Caco-2 (cell line): ENCODE measurements at regions not wholly inside any gene's neighbourhood (a gene's known extent, or its start where the extent isn't known, plus 50 kb on each side); places are given as distances from the start of the nearest gene placed in this dataset.

Experiments used
- BruUV-seq: library from RNA; stranded (reverse); fragments of 400-500 nt; replicated peaks from 2 replicates; lab custom pipeline; 2021; lab: Mats Ljungman, UMichigan
- CTCF ChIA-PET: fragments of 300-600 bp; sonication (Branson Sonifier 250); formaldehyde crosslinking; loops from one replicate; lab custom pipeline; 2022; ENCODE audit warnings: antibody characterized with exemption; lab: Charles Lee
- POLR2A ChIA-PET: fragments of 300-600 bp; sonication (Branson Sonifier 250); formaldehyde crosslinking; loops from one replicate; lab custom pipeline; 2022; ENCODE audit warnings: antibody characterized with exemption; lab: Charles Lee
- DNase-seq, 2 experiments: peaks; one replicate each; pipeline versions ENCODE4 v3.0.0 to v3.0.0-alpha.2; 2020 to 2022
- H3K27me3 ChIP-seq: replicated peaks from 2 replicates; pipeline ENCODE4 v1.6.0; 2011; ENCODE audit warnings: low read length; ENCODE audit not compliant: control insufficient read depth, insufficient read depth
- H3K36me3 ChIP-seq: 2 replicates; pipeline ENCODE4 v1.5.1; 2011; ENCODE audit warnings: low read length; ENCODE audit not compliant: control insufficient read depth, insufficient read depth
- H3K4me1 ChIP-seq: fragments of 250-450 bp; sonication (Bioruptor Pico); 2 replicates; pipeline ENCODE4 v1.5.1; 2020; ENCODE audit warnings: mild to moderate bottlenecking
- H3K4me3 ChIP-seq: 2 replicates; pipeline ENCODE4 v1.5.1; 2011; ENCODE audit warnings: low read depth, mild to moderate bottlenecking, control low read depth, low read length
- H3K9me3 ChIP-seq: fragments of 250-450 bp; sonication (Bioruptor Pico); 2 replicates; pipeline ENCODE4 v1.5.1; 2020; ENCODE audit warnings: mild to moderate bottlenecking, moderate library complexity
- H3K27ac Mint-ChIP-seq: one replicate; pipeline ENCODE4 v1.8.0; 2022; ENCODE audit warnings: mixed read lengths; ENCODE audit not compliant: unreplicated experiment
- H3K27me3 Mint-ChIP-seq: one replicate; pipeline ENCODE4 v1.8.0; 2022; ENCODE audit warnings: mixed read lengths; ENCODE audit not compliant: insufficient read depth, unreplicated experiment
- H3K36me3 Mint-ChIP-seq: one replicate; pipeline ENCODE4 v1.8.0; 2022; ENCODE audit warnings: mild to moderate bottlenecking, mixed read lengths; ENCODE audit not compliant: insufficient read depth, unreplicated experiment
- H3K4me1 Mint-ChIP-seq: one replicate; pipeline ENCODE4 v1.8.0; 2022; ENCODE audit warnings: low read depth, mixed read lengths; ENCODE audit not compliant: unreplicated experiment
- H3K4me3 Mint-ChIP-seq: one replicate; pipeline ENCODE4 v1.8.0; 2022; ENCODE audit warnings: mild to moderate bottlenecking, moderate library complexity, mixed read lengths; ENCODE audit not compliant: unreplicated experiment
- H3K9me3 Mint-ChIP-seq: one replicate; pipeline ENCODE4 v1.8.0; 2022; ENCODE audit warnings: mixed read lengths; ENCODE audit not compliant: unreplicated experiment
- CTCF ChIP-seq, 2 experiments: fragments of 200-600 bp in 1 of 2; IDR thresholded peaks; 1 replicate in 1 of 2; 2 replicates in 1 of 2; pipeline versions ENCODE4 v1.5.1 to v1.8.0; 2011 to 2022; ENCODE audit warnings: antibody characterized with exemption in 1 of 2, control low read depth in 1 of 2, inconsistent platforms in 1 of 2, low read depth in 1 of 2, low read length in 1 of 2, mild to moderate bottlenecking in 1 of 2, moderate library complexity in 1 of 2; ENCODE audit not compliant: insufficient read depth in 1 of 2, severe bottlenecking in 1 of 2, unreplicated experiment in 1 of 2
- intact Hi-C: fragments of 100-400 bp; cut with micrococcal nuclease; formaldehyde crosslinking; loops from one replicate; pipeline ENCODE4 v1.10.0; 2022; ENCODE audit not compliant: unreplicated experiment

- peaks cover 12% of the 10 kb centered on the region; the same call in 1 of the 2 replicates for H3K4me1 ChIP-seq
- H3K27me3 ChIP-seq: no peaks in the 10 kb centered on the region
- Mint-ChIP-seq H3K9me3 (no peaks in the 10 kb centered on the region), H3K4me3 (no peak overlapping the region), H3K4me1 (no peaks in the 10 kb centered on the region), H3K36me3 (no peaks in the 10 kb centered on the region), H3K27me3 (no peaks in the 10 kb centered on the region), H3K27ac (no peak overlapping the region)
- H3K4me3 ChIP-seq: no peak overlapping the region
- intact Hi-C loops: no loop called here
- H3K36me3 ChIP-seq: no peaks in the 10 kb centered on the region
- ChIA-PET CTCF (no interaction called here), POLR2A (no interaction called here)
- no TSS peak for BruUV-seq
- no peak for TF ChIP-seq CTCF (IDR thresholded peaks at IDR 0.05; ENCODE audit: insufficient read depth in 1 of 2, low read depth in 1 of 2, low read length in 1 of 2, severe bottlenecking in 1 of 2, unreplicated experiment in 1 of 2)
- no peaks in the 10 kb centered on the region for H3K9me3 ChIP-seq
- no peak for DNase-seq
These were observed 224.1 kb downstream of the TPRG1 start for GRCh38 chr3:189395825-189396224.

- no peaks in the 10 kb centered on the region for H3K27me3 Mint-ChIP-seq
- no peaks in the 10 kb centered on the region for H3K36me3 Mint-ChIP-seq
- no peak overlapping the region for H3K4me3 Mint-ChIP-seq
- ChIA-PET POLR2A (no interaction called here), CTCF (no interaction called here)
- H3K9me3 Mint-ChIP-seq: no peaks in the 10 kb centered on the region
- Histone ChIP-seq H3K4me3 (no peak overlapping the region), H3K27me3 (no peaks in the 10 kb centered on the region), H3K9me3 (no peaks in the 10 kb centered on the region), H3K4me1 (no peaks in the 10 kb centered on the region), H3K36me3 (no peaks in the 10 kb centered on the region)
- no peaks in the 10 kb centered on the region for H3K4me1 Mint-ChIP-seq
- BruUV-seq: no TSS peak
- no peak for DNase-seq
- TF ChIP-seq CTCF (IDR thresholded peaks at IDR 0.05; ENCODE audit: insufficient read depth in 1 of 2, low read depth in 1 of 2, low read length in 1 of 2, severe bottlenecking in 1 of 2, unreplicated experiment in 1 of 2): no peak
- intact Hi-C loops: no loop called here
- no peak overlapping the region for H3K27ac Mint-ChIP-seq
These were observed 226.9 kb downstream of the TPRG1 start for GRCh38 chr3:189398656-189399055.

- intact Hi-C loops: loop anchor here (5.0 kb wide), 1 partner anchor 129 kb away; no protein-coding TSS in a partner anchor
- no peak overlapping the region for H3K27ac Mint-ChIP-seq
- no peak for DNase-seq
- no peaks in the 10 kb centered on the region for H3K9me3 ChIP-seq
- no peaks in the 10 kb centered on the region for H3K4me1 Mint-ChIP-seq
- no peaks in the 10 kb centered on the region for H3K36me3 ChIP-seq
- no peak overlapping the region for H3K4me3 ChIP-seq
- H3K4me1 ChIP-seq: no peaks in the 10 kb centered on the region
- no peak overlapping the region for H3K4me3 Mint-ChIP-seq
- H3K27me3 ChIP-seq: no peaks in the 10 kb centered on the region
- BruUV-seq: no TSS peak
- no peaks in the 10 kb centered on the region for H3K9me3 Mint-ChIP-seq
- no peaks in the 10 kb centered on the region for H3K27me3 Mint-ChIP-seq
- CTCF ChIA-PET: no interaction called here
- POLR2A ChIA-PET: no interaction called here
- no peak for TF ChIP-seq CTCF (IDR thresholded peaks at IDR 0.05; ENCODE audit: insufficient read depth in 1 of 2, low read depth in 1 of 2, low read length in 1 of 2, severe bottlenecking in 1 of 2, unreplicated experiment in 1 of 2)
- H3K36me3 Mint-ChIP-seq: no peaks in the 10 kb centered on the region
These were observed 229.4 kb downstream of the TPRG1 start for GRCh38 chr3:189401196-189401595.
